ENCODE measurements at regions not wholly inside any gene's neighbourhood (a gene's known extent, or its start where the extent isn't known, plus 50 kb on each side); places are given as distances from the start of the nearest gene placed in this dataset.

DNA sequence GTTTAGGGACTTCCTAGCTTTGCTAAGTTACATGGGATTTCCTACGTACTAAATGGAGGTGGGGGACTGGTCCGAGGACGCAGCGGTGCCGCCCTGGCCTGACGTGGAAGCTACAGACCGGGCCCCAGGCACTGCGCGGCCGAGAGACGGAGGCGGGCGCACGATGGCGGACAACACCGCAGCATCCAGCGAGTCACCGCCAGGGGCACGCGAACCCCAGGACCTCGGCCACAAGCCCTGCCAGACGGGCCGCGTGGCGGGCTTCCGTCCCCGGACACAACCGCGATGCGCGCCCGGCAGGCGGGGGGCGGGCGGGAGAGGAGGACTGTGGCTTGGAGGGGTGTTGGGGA is 1516.9 kb upstream of the DEFB115 start:
- TF ChIP-seq ZNF331 (CRISPR knock-in tag; IDR thresholded peaks at IDR 0.05; ENCODE audit: low read depth) (no peak), CREB1 (CRISPR knock-in tag; IDR thresholded peaks at IDR 0.05; ENCODE audit: low read depth) (no peak), EZH2phosphoT487 (IDR thresholded peaks at IDR 0.05; ENCODE audit: unreplicated experiment) (no peak), POLR2AphosphoS5 (IDR thresholded peaks at IDR 0.05; ENCODE audit: low read depth) (no peak), EZH2 (IDR thresholded peaks at IDR 0.05; ENCODE audit: low read depth, unreplicated experiment) (no peak), JUNB (IDR thresholded peaks at IDR 0.05; ENCODE audit: unreplicated experiment) (no peak), NANOG (IDR thresholded peaks at IDR 0.05; ENCODE audit: borderline replicate concordance) (no peak), ZNF114 (CRISPR knock-in tag; IDR thresholded peaks at IDR 0.05) (no peak), STAT1 (IDR thresholded peaks at IDR 0.05; ENCODE audit: unreplicated experiment) (no peak)
- TF ChIP-seq, protein P1, sequence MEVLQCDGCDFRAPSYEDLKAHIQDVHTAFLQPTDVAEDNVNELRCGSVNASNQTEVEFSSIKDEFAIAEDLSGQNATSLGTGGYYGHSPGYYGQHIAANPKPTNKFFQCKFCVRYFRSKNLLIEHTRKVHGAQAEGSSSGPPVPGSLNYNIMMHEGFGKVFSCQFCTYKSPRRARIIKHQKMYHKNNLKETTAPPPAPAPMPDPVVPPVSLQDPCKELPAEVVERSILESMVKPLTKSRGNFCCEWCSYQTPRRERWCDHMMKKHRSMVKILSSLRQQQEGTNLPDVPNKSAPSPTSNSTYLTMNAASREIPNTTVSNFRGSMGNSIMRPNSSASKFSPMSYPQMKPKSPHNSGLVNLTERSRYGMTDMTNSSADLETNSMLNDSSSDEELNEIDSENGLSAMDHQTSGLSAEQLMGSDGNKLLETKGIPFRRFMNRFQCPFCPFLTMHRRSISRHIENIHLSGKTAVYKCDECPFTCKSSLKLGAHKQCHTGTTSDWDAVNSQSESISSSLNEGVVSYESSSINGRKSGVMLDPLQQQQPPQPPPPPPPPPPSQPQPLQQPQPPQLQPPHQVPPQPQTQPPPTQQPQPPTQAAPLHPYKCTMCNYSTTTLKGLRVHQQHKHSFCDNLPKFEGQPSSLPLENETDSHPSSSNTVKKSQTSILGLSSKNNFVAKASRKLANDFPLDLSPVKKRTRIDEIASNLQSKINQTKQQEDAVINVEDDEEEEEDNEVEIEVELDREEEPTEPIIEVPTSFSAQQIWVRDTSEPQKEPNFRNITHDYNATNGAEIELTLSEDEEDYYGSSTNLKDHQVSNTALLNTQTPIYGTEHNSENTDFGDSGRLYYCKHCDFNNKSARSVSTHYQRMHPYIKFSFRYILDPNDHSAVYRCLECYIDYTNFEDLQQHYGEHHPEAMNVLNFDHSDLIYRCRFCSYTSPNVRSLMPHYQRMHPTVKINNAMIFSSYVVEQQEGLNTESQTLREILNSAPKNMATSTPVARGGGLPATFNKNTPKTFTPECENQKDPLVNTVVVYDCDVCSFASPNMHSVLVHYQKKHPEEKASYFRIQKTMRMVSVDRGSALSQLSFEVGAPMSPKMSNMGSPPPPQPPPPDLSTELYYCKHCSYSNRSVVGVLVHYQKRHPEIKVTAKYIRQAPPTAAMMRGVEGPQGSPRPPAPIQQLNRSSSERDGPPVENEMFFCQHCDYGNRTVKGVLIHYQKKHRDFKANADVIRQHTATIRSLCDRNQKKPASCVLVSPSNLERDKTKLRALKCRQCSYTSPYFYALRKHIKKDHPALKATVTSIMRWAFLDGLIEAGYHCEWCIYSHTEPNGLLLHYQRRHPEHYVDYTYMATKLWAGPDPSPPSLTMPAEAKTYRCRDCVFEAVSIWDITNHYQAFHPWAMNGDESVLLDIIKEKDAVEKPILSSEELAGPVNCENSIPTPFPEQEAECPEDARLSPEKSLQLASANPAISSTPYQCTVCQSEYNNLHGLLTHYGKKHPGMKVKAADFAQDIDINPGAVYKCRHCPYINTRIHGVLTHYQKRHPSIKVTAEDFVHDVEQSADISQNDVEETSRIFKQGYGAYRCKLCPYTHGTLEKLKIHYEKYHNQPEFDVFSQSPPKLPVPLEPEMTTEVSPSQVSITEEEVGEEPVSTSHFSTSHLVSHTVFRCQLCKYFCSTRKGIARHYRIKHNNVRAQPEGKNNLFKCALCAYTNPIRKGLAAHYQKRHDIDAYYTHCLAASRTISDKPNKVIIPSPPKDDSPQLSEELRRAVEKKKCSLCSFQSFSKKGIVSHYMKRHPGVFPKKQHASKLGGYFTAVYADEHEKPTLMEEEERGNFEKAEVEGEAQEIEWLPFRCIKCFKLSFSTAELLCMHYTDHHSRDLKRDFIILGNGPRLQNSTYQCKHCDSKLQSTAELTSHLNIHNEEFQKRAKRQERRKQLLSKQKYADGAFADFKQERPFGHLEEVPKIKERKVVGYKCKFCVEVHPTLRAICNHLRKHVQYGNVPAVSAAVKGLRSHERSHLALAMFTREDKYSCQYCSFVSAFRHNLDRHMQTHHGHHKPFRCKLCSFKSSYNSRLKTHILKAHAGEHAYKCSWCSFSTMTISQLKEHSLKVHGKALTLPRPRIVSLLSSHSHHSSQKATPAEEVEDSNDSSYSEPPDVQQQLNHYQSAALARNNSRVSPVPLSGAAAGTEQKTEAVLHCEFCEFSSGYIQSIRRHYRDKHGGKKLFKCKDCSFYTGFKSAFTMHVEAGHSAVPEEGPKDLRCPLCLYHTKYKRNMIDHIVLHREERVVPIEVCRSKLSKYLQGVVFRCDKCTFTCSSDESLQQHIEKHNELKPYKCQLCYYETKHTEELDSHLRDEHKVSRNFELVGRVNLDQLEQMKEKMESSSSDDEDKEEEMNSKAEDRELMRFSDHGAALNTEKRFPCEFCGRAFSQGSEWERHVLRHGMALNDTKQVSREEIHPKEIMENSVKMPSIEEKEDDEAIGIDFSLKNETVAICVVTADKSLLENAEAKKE (CRISPR knock-in tag; IDR thresholded peaks at IDR 0.05), result no peak
- TF ChIP-seq, protein P2, sequence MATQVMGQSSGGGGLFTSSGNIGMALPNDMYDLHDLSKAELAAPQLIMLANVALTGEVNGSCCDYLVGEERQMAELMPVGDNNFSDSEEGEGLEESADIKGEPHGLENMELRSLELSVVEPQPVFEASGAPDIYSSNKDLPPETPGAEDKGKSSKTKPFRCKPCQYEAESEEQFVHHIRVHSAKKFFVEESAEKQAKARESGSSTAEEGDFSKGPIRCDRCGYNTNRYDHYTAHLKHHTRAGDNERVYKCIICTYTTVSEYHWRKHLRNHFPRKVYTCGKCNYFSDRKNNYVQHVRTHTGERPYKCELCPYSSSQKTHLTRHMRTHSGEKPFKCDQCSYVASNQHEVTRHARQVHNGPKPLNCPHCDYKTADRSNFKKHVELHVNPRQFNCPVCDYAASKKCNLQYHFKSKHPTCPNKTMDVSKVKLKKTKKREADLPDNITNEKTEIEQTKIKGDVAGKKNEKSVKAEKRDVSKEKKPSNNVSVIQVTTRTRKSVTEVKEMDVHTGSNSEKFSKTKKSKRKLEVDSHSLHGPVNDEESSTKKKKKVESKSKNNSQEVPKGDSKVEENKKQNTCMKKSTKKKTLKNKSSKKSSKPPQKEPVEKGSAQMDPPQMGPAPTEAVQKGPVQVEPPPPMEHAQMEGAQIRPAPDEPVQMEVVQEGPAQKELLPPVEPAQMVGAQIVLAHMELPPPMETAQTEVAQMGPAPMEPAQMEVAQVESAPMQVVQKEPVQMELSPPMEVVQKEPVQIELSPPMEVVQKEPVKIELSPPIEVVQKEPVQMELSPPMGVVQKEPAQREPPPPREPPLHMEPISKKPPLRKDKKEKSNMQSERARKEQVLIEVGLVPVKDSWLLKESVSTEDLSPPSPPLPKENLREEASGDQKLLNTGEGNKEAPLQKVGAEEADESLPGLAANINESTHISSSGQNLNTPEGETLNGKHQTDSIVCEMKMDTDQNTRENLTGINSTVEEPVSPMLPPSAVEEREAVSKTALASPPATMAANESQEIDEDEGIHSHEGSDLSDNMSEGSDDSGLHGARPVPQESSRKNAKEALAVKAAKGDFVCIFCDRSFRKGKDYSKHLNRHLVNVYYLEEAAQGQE (IDR thresholded peaks at IDR 0.05; ENCODE audit: unreplicated experiment), result no peak
- TF ChIP-seq, protein P3, sequence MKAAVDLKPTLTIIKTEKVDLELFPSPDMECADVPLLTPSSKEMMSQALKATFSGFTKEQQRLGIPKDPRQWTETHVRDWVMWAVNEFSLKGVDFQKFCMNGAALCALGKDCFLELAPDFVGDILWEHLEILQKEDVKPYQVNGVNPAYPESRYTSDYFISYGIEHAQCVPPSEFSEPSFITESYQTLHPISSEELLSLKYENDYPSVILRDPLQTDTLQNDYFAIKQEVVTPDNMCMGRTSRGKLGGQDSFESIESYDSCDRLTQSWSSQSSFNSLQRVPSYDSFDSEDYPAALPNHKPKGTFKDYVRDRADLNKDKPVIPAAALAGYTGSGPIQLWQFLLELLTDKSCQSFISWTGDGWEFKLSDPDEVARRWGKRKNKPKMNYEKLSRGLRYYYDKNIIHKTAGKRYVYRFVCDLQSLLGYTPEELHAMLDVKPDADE (IDR thresholded peaks at IDR 0.05), result no peak
- TF ChIP-seq, protein P4, sequence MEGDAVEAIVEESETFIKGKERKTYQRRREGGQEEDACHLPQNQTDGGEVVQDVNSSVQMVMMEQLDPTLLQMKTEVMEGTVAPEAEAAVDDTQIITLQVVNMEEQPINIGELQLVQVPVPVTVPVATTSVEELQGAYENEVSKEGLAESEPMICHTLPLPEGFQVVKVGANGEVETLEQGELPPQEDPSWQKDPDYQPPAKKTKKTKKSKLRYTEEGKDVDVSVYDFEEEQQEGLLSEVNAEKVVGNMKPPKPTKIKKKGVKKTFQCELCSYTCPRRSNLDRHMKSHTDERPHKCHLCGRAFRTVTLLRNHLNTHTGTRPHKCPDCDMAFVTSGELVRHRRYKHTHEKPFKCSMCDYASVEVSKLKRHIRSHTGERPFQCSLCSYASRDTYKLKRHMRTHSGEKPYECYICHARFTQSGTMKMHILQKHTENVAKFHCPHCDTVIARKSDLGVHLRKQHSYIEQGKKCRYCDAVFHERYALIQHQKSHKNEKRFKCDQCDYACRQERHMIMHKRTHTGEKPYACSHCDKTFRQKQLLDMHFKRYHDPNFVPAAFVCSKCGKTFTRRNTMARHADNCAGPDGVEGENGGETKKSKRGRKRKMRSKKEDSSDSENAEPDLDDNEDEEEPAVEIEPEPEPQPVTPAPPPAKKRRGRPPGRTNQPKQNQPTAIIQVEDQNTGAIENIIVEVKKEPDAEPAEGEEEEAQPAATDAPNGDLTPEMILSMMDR (conservative IDR thresholded peaks at IDR 0.05; ENCODE audit: low read depth in 2 of 2), result no peak
- H3K4me1 Mint-ChIP-seq, result no peaks in the 10 kb centered on the region
- peaks cover 4% of the 10 kb centered on the region; the same call in 1 of the 2 replicates for H3K36me3 ChIP-seq (ENCODE audit: insufficient read depth)
- H3K27ac ChIP-seq (ENCODE audit: low read depth), result no peak overlapping the region
- H3K4me3 Mint-ChIP-seq, result no peak overlapping the region
- H3K9me3 Mint-ChIP-seq, result peaks cover 85% of the 10 kb centered on the region
- no peaks in the 10 kb centered on the region for H3K4me1 ChIP-seq (ENCODE audit: insufficient read depth)
- no peaks in the 10 kb centered on the region for H3K79me2 ChIP-seq (replicated peaks; ENCODE audit: insufficient read depth)
- no peaks in the 10 kb centered on the region for H3K27me3 ChIP-seq (ENCODE audit: insufficient read depth)
- no peak overlapping the region for H3K27ac Mint-ChIP-seq
- H4K20me1 ChIP-seq (replicated peaks; ENCODE audit: insufficient read depth), result no peaks in the 10 kb centered on the region
- ATAC-seq (no peak), DNase-seq (ENCODE audit: low spot score) (no peak)
- H3K9me2 ChIP-seq (ENCODE audit: insufficient read depth), result no peaks in the 10 kb centered on the region
- H3F3A ChIP-seq (replicated peaks; ENCODE audit: low read depth), result no peaks in the 10 kb centered on the region
- no peak overlapping the region for H3K4me3 ChIP-seq
- H3K27me3 Mint-ChIP-seq (ENCODE audit: insufficient read depth, low read depth, poor library complexity), result no peaks in the 10 kb centered on the region
- peaks cover 18% of the 10 kb centered on the region for H3K36me3 Mint-ChIP-seq (ENCODE audit: low read depth)
- no peak overlapping the region for H2AFZ ChIP-seq
- no peak overlapping the region for H3K4me2 ChIP-seq

Measured in GM23338 (cell line).